ENCODE measurements at regions not wholly inside any gene's neighbourhood (a gene's known extent, or its start where the extent isn't known, plus 50 kb on each side); places are given as distances from the start of the nearest gene placed in this dataset.
"Not testable (repeated sequence)": the region's sequence is repeated elsewhere in the genome, so short reads cannot be mapped to it uniquely, and the experiment has no call there.

- TF ChIP-seq, protein P1, sequence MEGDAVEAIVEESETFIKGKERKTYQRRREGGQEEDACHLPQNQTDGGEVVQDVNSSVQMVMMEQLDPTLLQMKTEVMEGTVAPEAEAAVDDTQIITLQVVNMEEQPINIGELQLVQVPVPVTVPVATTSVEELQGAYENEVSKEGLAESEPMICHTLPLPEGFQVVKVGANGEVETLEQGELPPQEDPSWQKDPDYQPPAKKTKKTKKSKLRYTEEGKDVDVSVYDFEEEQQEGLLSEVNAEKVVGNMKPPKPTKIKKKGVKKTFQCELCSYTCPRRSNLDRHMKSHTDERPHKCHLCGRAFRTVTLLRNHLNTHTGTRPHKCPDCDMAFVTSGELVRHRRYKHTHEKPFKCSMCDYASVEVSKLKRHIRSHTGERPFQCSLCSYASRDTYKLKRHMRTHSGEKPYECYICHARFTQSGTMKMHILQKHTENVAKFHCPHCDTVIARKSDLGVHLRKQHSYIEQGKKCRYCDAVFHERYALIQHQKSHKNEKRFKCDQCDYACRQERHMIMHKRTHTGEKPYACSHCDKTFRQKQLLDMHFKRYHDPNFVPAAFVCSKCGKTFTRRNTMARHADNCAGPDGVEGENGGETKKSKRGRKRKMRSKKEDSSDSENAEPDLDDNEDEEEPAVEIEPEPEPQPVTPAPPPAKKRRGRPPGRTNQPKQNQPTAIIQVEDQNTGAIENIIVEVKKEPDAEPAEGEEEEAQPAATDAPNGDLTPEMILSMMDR (conservative IDR thresholded peaks at IDR 0.05): not testable (repeated sequence)
- TF ChIP-seq EZH2 (IDR thresholded peaks at IDR 0.05; ENCODE audit: low read depth): not testable (repeated sequence)
These were observed 153.7 kb upstream of the NBPF12 start for GRCh38 chr1:146784212-146784940.
